H1 (cell line): ENCODE measurements at regions not wholly inside any gene's neighbourhood (a gene's known extent, or its start where the extent isn't known, plus 50 kb on each side); places are given as distances from the start of the nearest gene placed in this dataset.

Experiments
- CTCF ChIA-PET: fragments of 300-600 bp; sonication (Branson Sonifier 250); formaldehyde crosslinking; loops from one replicate; lab custom pipeline; 2021; ENCODE audit not compliant: partially characterized antibody; lab: Charles Lee
- POLR2A ChIA-PET: fragments of 300-600 bp; sonication (Branson Sonifier 250); formaldehyde crosslinking; loops from one replicate; lab custom pipeline; 2021; ENCODE audit warnings: inconsistent platforms; ENCODE audit not compliant: partially characterized antibody; lab: Charles Lee
- DNase-seq, 2 experiments: peaks; one replicate each; pipeline versions ENCODE4 v3.0.0 to v3.0.0-alpha.2; 2010 to 2022; ENCODE audit warnings: low spot score in 2 of 2, low read depth in 1 of 2, mixed read lengths in 1 of 2
- FAIRE-seq: peaks from 2 replicates; lab custom pipeline; 2011; peaks lifted over from hg19 to GRCh38; lab: Jason Lieb, UNC
- H2AFZ ChIP-seq: 2 replicates; pipeline ENCODE4 v1.8.1; 2012; ENCODE audit warnings: low read length, inconsistent platforms
- H2AK5ac ChIP-seq: 2 replicates; pipeline ENCODE4 v1.6.1; 2013; ENCODE audit warnings: low read depth, low read length
- H2BK120ac ChIP-seq: replicated peaks from 2 replicates; pipeline ENCODE3; 2013; ENCODE audit warnings: low read depth, low read length, inconsistent platforms
- H2BK12ac ChIP-seq: 2 replicates; pipeline ENCODE4 v1.6.1; 2013; ENCODE audit warnings: low read depth, low read length
- H2BK15ac ChIP-seq: 2 replicates; pipeline ENCODE4 v1.6.1; 2013; ENCODE audit warnings: low read length
- H2BK20ac ChIP-seq: 2 replicates; pipeline ENCODE4 v1.6.1; 2013; ENCODE audit warnings: low read length
- H2BK5ac ChIP-seq: 2 replicates; pipeline ENCODE4 v1.6.1; 2013; ENCODE audit warnings: low read depth, low read length
- H3K14ac ChIP-seq: 2 replicates; pipeline ENCODE4 v1.6.1; 2013; ENCODE audit warnings: inconsistent platforms; ENCODE audit not compliant: insufficient read length
- H3K18ac ChIP-seq: 2 replicates; pipeline ENCODE4 v1.6.1; 2013; ENCODE audit warnings: low read length; ENCODE audit errors: extremely low read depth
- H3K23ac ChIP-seq: 2 replicates; pipeline ENCODE4 v1.6.1; 2013; ENCODE audit warnings: inconsistent platforms; ENCODE audit not compliant: insufficient read length
- H3K23me2 ChIP-seq: 2 replicates; pipeline ENCODE4 v1.6.1; 2013; ENCODE audit warnings: low read depth, low read length
- H3K27ac ChIP-seq: 2 replicates; pipeline ENCODE4 v1.6.1; 2011; ENCODE audit warnings: low read depth, low read length, inconsistent platforms
- H3K27me3 ChIP-seq, 4 experiments: replicated peaks in 1 of 4; 1 replicate in 1 of 4; 2 replicates in 3 of 4; pipeline versions ENCODE4 v1.6.1 to v1.8.1; 2011 to 2013; ENCODE audit warnings: low read length in 3 of 4, mild to moderate bottlenecking in 3 of 4, inconsistent platforms in 2 of 4, mixed read lengths in 2 of 4, moderate library complexity in 1 of 4; ENCODE audit not compliant: control insufficient read depth in 3 of 4, insufficient read depth in 3 of 4; ENCODE audit errors: extremely low read depth in 1 of 4
- H3K36me3 ChIP-seq, 4 experiments: 2 replicates each; pipeline versions ENCODE4 v1.6.1 to v1.8.1; 2011 to 2013; ENCODE audit warnings: mild to moderate bottlenecking in 4 of 4, low read length in 3 of 4, moderate library complexity in 2 of 4, control low read depth in 1 of 4, inconsistent platforms in 1 of 4; ENCODE audit not compliant: insufficient read depth in 4 of 4, control insufficient read depth in 2 of 4
- H3K4ac ChIP-seq: replicated peaks from 2 replicates; pipeline ENCODE3; 2013; ENCODE audit warnings: low read length, low read depth, mixed read lengths, inconsistent platforms; ENCODE audit not compliant: insufficient read length
- H3K4me1 ChIP-seq, 4 experiments: replicated peaks in 1 of 4; 1 replicate in 1 of 4; 2 replicates in 3 of 4; pipeline versions ENCODE4 v1.6.1 to v1.8.1; 2011 to 2013; ENCODE audit warnings: low read length in 3 of 4, inconsistent platforms in 2 of 4, mixed read lengths in 1 of 4; ENCODE audit not compliant: insufficient read depth in 4 of 4, control insufficient read depth in 3 of 4
- H3K4me2 ChIP-seq, 2 experiments: 2 replicates each; pipeline versions ENCODE4 v1.6.1 to v1.8.1; 2011 to 2013; ENCODE audit warnings: low read depth in 2 of 2, low read length in 2 of 2, control low read depth in 1 of 2, inconsistent platforms in 1 of 2, mild to moderate bottlenecking in 1 of 2; ENCODE audit not compliant: insufficient read depth in 1 of 2
- H3K4me3 ChIP-seq, 4 experiments: fragments of 200-600, 300-600 bp in 1 of 4; sonication (generic), shearing (Covaris generic), sonication (Bioruptor Twin) in 1 of 4; 2 replicates each; pipeline versions ENCODE4 v1.5.1 to v1.8.1; 2011 to 2016; ENCODE audit warnings: low read length in 4 of 4, low read depth in 3 of 4, control low read depth in 2 of 4, inconsistent platforms in 2 of 4, mild to moderate bottlenecking in 2 of 4, mixed read lengths in 1 of 4, moderate library complexity in 1 of 4; ENCODE audit not compliant: insufficient read depth in 2 of 4; ENCODE audit errors: extremely low read depth in 1 of 4
- H3K56ac ChIP-seq: replicated peaks from 2 replicates; pipeline ENCODE3; 2013; ENCODE audit warnings: low read depth, mild to moderate bottlenecking, mixed read lengths, low read length, inconsistent platforms; ENCODE audit not compliant: insufficient read length
- H3K79me1 ChIP-seq: 2 replicates; pipeline ENCODE4 v1.6.1; 2013; ENCODE audit warnings: low read depth, low read length, control low read depth
- H3K79me2 ChIP-seq, 2 experiments: 2 replicates each; pipeline versions ENCODE4 v1.6.1 to v1.8.1; 2012 to 2013; ENCODE audit warnings: low read length in 2 of 2, mild to moderate bottlenecking in 2 of 2, inconsistent platforms in 1 of 2; ENCODE audit not compliant: insufficient read depth in 2 of 2, control insufficient read depth in 1 of 2
- H3K9ac ChIP-seq, 4 experiments: replicated peaks in 1 of 4; 1 replicate in 1 of 4; 2 replicates in 3 of 4; pipeline versions ENCODE4 v1.6.1 to v1.8.1; 2011 to 2013; ENCODE audit warnings: low read depth in 3 of 4, low read length in 3 of 4, control low read depth in 2 of 4, mild to moderate bottlenecking in 2 of 4, moderate library complexity in 2 of 4, inconsistent platforms in 1 of 4; ENCODE audit errors: extremely low read depth in 1 of 4
- H3K9me3 ChIP-seq, 2 experiments: 2 replicates each; pipeline versions ENCODE4 v1.6.1 to v1.8.1; 2012 to 2013; ENCODE audit warnings: mild to moderate bottlenecking in 2 of 2, moderate library complexity in 2 of 2, control low read depth in 1 of 2, inconsistent platforms in 1 of 2, low read depth in 1 of 2, low read length in 1 of 2, mixed read lengths in 1 of 2; ENCODE audit not compliant: insufficient read depth in 2 of 2
- H4K20me1 ChIP-seq, 2 experiments: replicated peaks in 1 of 2; 2 replicates each; pipeline versions ENCODE3 to v1.8.1; 2011 to 2013; ENCODE audit warnings: inconsistent platforms in 2 of 2, low read length in 2 of 2, mild to moderate bottlenecking in 1 of 2; ENCODE audit not compliant: insufficient read depth in 2 of 2, control insufficient read depth in 1 of 2
- H4K5ac ChIP-seq: 2 replicates; pipeline ENCODE4 v1.6.1; 2013; ENCODE audit warnings: low read length, low read depth, mixed read lengths, inconsistent platforms; ENCODE audit not compliant: insufficient read length
- H4K8ac ChIP-seq: 2 replicates; pipeline ENCODE4 v1.8.0; 2013; ENCODE audit warnings: mild to moderate bottlenecking, moderate library complexity, low read length, inconsistent platforms; ENCODE audit not compliant: insufficient read depth; ENCODE audit errors: extremely low read depth
- H4K91ac ChIP-seq: replicated peaks from 2 replicates; pipeline ENCODE3; 2013; ENCODE audit warnings: low read length, mixed read lengths, inconsistent platforms; ENCODE audit not compliant: insufficient read length
- ASH2L ChIP-seq: fragments of 200-600, 300-600 bp; sonication (generic); IDR thresholded peaks from one replicate; pipeline ENCODE4 v1.7.1; 2017; ENCODE audit warnings: low read length
- BCL11A ChIP-seq, 2 experiments: IDR thresholded peaks; one replicate each; pipeline ENCODE4 v1.6.1; 2011; ENCODE audit warnings: low read depth in 2 of 2, low read length in 2 of 2, mild to moderate bottlenecking in 2 of 2
- MAX ChIP-seq: IDR thresholded peaks from 2 replicates; pipeline ENCODE4 v1.6.1; 2012; ENCODE audit warnings: inconsistent platforms
- SP2 ChIP-seq: IDR thresholded peaks from 2 replicates; pipeline ENCODE4 v1.6.1; 2012; ENCODE audit warnings: mild to moderate bottlenecking, low read length, inconsistent platforms
- TEAD4 ChIP-seq: IDR thresholded peaks from 2 replicates; pipeline ENCODE4 v1.6.1; 2012; ENCODE audit warnings: low read depth, low read length, inconsistent platforms, mixed read lengths
- YY1 ChIP-seq: IDR thresholded peaks from 2 replicates; pipeline ENCODE4 v1.6.1; 2011; ENCODE audit warnings: low read depth, mild to moderate bottlenecking, low read length

- no peak overlapping the region for H3K23ac ChIP-seq
- H4K91ac ChIP-seq, result no peak overlapping the region
- H2BK12ac ChIP-seq, result no peak overlapping the region
- no peak overlapping the region for H2BK5ac ChIP-seq
- no peaks in the 10 kb centered on the region for H3K79me1 ChIP-seq
- H3K9me3 ChIP-seq, result no peaks in the 10 kb centered on the region
- no peaks in the 10 kb centered on the region for H3K4me1 ChIP-seq
- no peak overlapping the region for H2BK120ac ChIP-seq
- ChIA-PET CTCF (interaction anchor here (0.6 kb wide), 1 partner anchor 11 kb away, joined by 3 read pairs; no protein-coding TSS in a partner anchor), POLR2A (no interaction called here)
- H3K27me3 ChIP-seq, result no peaks in the 10 kb centered on the region
- H3K4ac ChIP-seq, result no peak overlapping the region
- no peaks in the 10 kb centered on the region for H3K36me3 ChIP-seq
- no peak overlapping the region for H3K18ac ChIP-seq
- H3K4me3 ChIP-seq, result no peak overlapping the region
- no peak overlapping the region for H4K8ac ChIP-seq
- TF ChIP-seq ASH2L, result no peak
- TF ChIP-seq YY1, result no peak
- no peak for TF ChIP-seq BCL11A (IDR thresholded peaks at IDR 0.05; ENCODE audit: low read depth in 2 of 2, low read length in 2 of 2)
- TF ChIP-seq MAX, result no peak
- no peak for TF ChIP-seq SP2
- TF ChIP-seq TEAD4, result no peak
- no peak overlapping the region for H3K27ac ChIP-seq
- H3K4me2 ChIP-seq, result no peak overlapping the region
- H2BK20ac ChIP-seq, result no peak overlapping the region
- FAIRE-seq, result no peak
- H3K9ac ChIP-seq, result no peak overlapping the region
- H2BK15ac ChIP-seq, result no peak overlapping the region
- DNase-seq, result no peak
- H4K20me1 ChIP-seq, result no peaks in the 10 kb centered on the region
- H4K5ac ChIP-seq, result no peak overlapping the region
- no peak overlapping the region for H3K56ac ChIP-seq
- H2AK5ac ChIP-seq, result no peak overlapping the region
- H2AFZ ChIP-seq, result no peak overlapping the region
- H3K14ac ChIP-seq, result no peak overlapping the region
- H3K79me2 ChIP-seq, result no peaks in the 10 kb centered on the region
- H3K23me2 ChIP-seq, result no peaks in the 10 kb centered on the region
Measured at GRCh38 chr2:126042089-126042488, 613.9 kb upstream of the GYPC start.
